SU-DHL-6 (cell line): ENCODE measurements at regions not wholly inside any gene's neighbourhood (a gene's known extent, or its start where the extent isn't known, plus 50 kb on each side); places are given as distances from the start of the nearest gene placed in this dataset.

Experiments used
- CTCF ChIP-seq: fragments of 200-600 bp; sonication (generic); IDR thresholded peaks from one replicate; pipeline ENCODE4 v1.5.1; 2017; ENCODE audit warnings: antibody characterized with exemption, mild to moderate bottlenecking, low read length, moderate library complexity; ENCODE audit not compliant: insufficient read depth, poor library complexity, severe bottlenecking
- EZH2phosphoT487 ChIP-seq: fragments of 200-600 bp; sonication (generic), shearing (Covaris generic); conservative IDR thresholded peaks from 2 replicates; pipeline ENCODE4 v1.6.1; 2018; ENCODE audit warnings: mild to moderate bottlenecking, antibody characterized with exemption, low read length, moderate library complexity, mixed read lengths

DNA sequence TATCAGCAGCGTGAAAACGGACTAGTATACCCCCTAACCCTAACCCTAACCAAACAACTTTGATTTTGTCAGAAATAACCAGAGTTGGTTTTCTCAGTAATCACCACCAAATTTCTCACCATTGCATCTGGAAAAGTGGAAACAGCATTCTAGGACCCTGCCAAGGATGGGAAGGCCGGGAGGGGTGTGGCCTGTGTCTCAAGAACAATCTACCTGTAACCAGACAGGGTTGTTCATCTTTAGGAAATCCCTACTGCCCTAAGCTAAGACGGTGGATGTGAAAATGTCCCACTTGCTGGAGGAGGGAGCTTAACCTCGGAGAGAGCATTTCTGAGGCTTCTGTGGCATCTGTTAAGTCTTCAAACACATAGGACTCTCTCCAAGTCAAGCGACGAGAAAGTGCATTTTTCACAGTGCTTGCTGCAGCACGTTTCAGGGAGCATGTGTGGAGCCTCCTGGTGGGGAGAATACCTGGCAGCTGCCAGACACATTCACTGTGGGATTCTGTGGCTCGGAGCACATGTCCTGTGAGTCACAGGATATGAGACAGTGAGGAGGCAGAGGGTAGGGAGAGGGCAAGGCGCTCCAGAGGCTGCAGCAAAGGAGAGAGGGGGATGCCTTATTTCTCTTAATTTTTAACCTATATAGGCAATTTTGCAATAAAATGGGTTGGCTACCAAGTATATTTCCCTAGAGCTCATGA is 207.5 kb downstream of the SPP2 start:
- no peak for TF ChIP-seq CTCF
- no peak for TF ChIP-seq EZH2phosphoT487
